Epithelial cell of proximal tubule (primary cell): ENCODE measurements at regions not wholly inside any gene's neighbourhood (a gene's known extent, or its start where the extent isn't known, plus 50 kb on each side); places are given as distances from the start of the nearest gene placed in this dataset.

Experiments
- DNase-seq: peaks from one replicate; pipeline ENCODE4 v3.0.0-alpha.2; 2011; ENCODE audit warnings: low read depth
- H3K4me3 ChIP-seq: 2 replicates; pipeline ENCODE4 v1.5.1; 2011; ENCODE audit warnings: low read depth, mild to moderate bottlenecking, low read length
- CTCF ChIP-seq: conservative IDR thresholded peaks from 2 replicates; pipeline ENCODE4 v1.5.1; 2012; ENCODE audit warnings: low read depth, mild to moderate bottlenecking, low read length

DNA sequence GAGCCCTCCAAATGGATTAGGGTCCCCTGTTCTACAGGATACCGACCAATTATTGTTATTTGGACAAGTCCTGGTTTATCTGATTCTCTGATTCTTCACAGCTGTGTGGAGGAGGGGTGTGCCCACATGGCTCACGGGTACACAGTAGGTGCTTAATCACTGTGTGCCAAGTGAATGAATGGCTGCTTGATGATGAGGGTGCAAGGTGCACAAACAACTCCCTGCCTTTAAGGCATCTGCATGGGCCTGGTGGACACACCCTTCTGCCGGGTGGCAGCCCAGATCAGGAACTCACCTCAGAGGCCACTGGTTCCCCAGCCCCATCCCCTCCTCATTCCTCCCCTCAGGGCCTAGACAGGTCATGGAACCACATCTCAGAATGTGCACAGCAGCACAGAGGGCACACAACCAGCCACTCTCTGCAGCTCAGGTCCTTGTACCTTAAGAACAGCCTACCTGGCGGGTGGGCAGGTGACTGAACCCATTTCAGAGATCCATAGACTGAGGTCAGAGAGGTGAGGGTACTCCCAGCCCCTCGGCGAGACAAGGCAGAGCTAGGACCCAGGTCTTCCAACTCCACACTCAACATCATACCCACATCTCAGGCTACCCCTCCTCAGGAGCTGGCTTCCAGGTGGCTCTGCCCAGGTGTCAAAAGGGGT is 50.3 kb downstream of the SHANK2 start:
- TF ChIP-seq CTCF: no peak

DNA sequence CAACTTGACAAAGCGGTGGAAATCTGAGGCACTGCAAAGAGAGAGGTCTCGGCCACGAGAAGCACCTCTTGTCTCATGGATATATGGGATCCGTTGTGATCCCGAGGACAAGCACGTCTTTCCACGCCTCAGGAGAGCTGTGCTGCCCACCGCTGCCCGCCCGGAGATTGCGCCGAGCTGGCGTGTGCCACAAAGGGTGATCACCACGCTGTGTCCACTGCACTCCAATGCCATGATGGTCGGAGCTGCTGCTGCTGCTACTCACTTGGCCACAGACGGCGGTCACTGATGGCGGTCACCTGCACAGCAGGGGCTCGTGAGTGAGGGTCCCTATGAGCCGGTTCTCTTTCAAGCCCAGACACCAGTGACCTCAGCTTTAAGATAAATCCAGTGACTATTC is 51.1 kb downstream of the SHANK2 start:
- TF ChIP-seq CTCF: no peak

More for the DNA sequence above, 50.3 kb downstream of the SHANK2 start:
- DNase-seq: no peak
- no peak overlapping the region for H3K4me3 ChIP-seq

DNA sequence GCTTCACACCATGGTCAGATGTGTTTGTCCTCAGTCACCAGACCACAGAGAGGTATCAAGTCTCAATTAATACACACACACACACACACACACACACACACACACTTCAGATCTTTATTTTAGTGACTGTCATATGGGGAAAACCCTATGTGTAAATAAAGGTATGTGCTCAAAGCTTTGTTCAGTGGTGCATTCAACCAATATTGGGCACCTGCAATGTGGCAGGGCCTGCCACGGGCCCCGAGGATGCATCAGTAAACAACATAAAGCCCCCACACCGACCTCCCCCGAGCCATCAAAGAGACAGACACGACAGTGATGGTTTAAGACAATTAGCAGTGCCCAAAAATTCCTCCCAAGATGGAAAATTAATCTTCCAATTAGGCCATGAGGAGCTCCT is 51.6 kb downstream of the SHANK2 start:
- TF ChIP-seq CTCF: no peak
- DNase-seq: no peak
- no peak overlapping the region for H3K4me3 ChIP-seq

More for the DNA sequence above, 51.1 kb downstream of the SHANK2 start:
- no peak for DNase-seq
- no peak overlapping the region for H3K4me3 ChIP-seq

- no peak overlapping the region for H3K4me3 ChIP-seq
- DNase-seq: no peak
- no peak for TF ChIP-seq CTCF
These were observed 52.1 kb downstream of the SHANK2 start for GRCh38 chr11:71200172-71200716.

DNA sequence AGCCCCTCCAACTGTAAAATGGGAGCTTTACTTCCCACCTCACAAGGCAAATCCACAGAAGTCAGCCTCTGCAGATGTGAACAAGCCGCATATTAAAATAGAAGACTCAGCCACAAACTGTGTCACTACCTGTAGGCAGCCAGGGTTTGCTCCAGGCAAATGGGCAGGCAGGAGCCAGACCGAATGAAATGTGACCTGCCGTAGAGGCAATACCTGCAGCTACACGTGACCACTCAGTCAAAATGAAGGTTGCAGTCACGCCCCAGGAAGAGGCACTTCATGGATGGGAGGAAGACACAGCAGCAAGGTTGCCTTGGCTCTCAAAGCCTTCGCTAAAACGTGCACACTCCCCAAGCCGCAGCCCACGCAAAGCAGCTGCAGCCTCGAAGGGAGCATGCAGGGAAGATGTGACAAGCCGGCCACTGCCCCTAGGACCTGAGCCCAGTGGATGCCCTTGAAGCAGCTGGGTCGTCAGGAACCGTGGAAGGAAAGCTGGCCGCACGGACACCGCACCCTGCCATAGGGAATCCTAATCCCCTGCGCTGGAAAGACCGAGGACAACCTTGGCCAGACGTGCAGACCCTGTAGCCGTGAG is 53.1 kb downstream of the SHANK2 start:
- TF ChIP-seq CTCF: no peak
- no peak for DNase-seq
- H3K4me3 ChIP-seq: no peak overlapping the region

DNA sequence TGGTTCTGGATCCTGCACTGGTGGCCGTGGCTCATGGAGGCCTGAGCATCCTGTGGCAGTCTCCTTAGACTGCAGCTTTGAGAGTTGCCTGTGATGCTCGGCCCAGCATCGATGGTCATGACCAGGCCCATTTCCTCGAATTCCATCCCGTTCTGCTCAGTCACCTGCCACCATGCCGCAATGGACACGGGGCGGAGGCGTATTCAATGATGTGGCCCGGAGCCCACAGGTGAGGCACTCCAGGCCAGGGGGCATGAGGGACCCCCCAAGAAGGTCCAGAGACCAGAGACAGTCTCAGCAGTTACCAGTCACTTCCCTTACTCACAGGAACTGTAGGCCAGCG is 53.6 kb downstream of the SHANK2 start:
- no peak for DNase-seq
- no peak overlapping the region for H3K4me3 ChIP-seq
- TF ChIP-seq CTCF: no peak
